Spinal cord (tissue), 9 donors: ENCODE measurements at regions not wholly inside any gene's neighbourhood (a gene's known extent, or its start where the extent isn't known, plus 50 kb on each side); places are given as distances from the start of the nearest gene placed in this dataset.

Source experiments
- DNase-seq, 6 donors: peaks; one replicate each; pipeline versions ENCODE4 v3.0.0 to v3.0.0-alpha.2; 2013 to 2015; ENCODE audit warnings: low spot score in 6 of 6, low read depth in 4 of 6
- H3K27ac ChIP-seq: one replicate; pipeline ENCODE4 v1.5.1; 2013; ENCODE audit warnings: low read depth, low read length, control low read depth
- H3K27me3 ChIP-seq: one replicate; pipeline ENCODE4 v1.6.1; 2013; ENCODE audit warnings: low read length; ENCODE audit not compliant: control insufficient read depth, insufficient read depth
- H3K36me3 ChIP-seq: one replicate; pipeline ENCODE4 v1.6.1; 2013; ENCODE audit warnings: low read length; ENCODE audit not compliant: control insufficient read depth, insufficient read depth
- H3K4me1 ChIP-seq: one replicate; pipeline ENCODE4 v1.6.1; 2013; ENCODE audit warnings: low read length; ENCODE audit not compliant: control insufficient read depth, insufficient read depth
- H3K4me3 ChIP-seq: one replicate; pipeline ENCODE4 v1.5.1; 2013; ENCODE audit warnings: low read depth, low read length, control low read depth
- H3K9me3 ChIP-seq: one replicate; pipeline ENCODE4 v1.6.1; 2013; ENCODE audit warnings: low read length; ENCODE audit not compliant: control insufficient read depth, insufficient read depth
- WGBS: methylation state at CpG from one replicate; pipeline ENCODE4 v1.1.5; 2013; ENCODE audit warnings: missing lambda C conversion rate; ENCODE audit not compliant: insufficient coverage; 5-methylcytosine and 5-hydroxymethylcytosine counted together
- donor health status: healthy.

GRCh38 chr1:37298769-37299168 is 175.6 kb upstream of the ZC3H12A start:
- Histone ChIP-seq H3K4me1 (peaks cover 21% of the 10 kb centered on the region), H3K36me3 (no peaks in the 10 kb centered on the region), H3K4me3 (no peak overlapping the region), H3K9me3 (no peaks in the 10 kb centered on the region), H3K27ac (no peak overlapping the region), H3K27me3 (peaks cover 9% of the 10 kb centered on the region)
- 81% methylated on average over 6 of the region's 6 CpGs for whole genome bisulfite sequencing
- DNase-seq: no peak

DNA sequence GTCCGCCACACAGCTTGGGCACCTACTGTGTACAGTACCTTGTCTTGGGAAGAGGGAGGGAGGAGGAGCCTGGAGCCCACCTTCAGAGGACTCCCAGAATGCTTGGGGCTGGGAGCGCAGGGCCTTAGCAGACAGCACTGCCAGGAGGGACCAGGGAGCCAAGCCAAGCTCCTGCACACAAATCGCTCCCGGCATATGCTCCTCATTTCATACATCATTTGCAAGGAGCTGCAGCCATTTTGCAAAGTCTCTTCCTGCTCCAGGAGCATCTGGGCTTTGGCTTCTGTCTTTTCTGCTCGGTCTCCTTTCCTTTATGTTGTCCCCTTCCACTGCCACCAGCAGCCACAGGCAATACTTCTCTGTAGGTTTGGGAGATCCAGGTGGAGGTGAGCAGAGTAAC is 175.2 kb upstream of the ZC3H12A start:
- Histone ChIP-seq H3K9me3 (no peaks in the 10 kb centered on the region), H3K36me3 (no peaks in the 10 kb centered on the region), H3K27ac (no peak overlapping the region), H3K4me1 (peaks cover 20% of the 10 kb centered on the region), H3K27me3 (peaks cover 9% of the 10 kb centered on the region), H3K4me3 (no peak overlapping the region)
- WGBS: 89% methylated on average over 3 of the region's 5 CpGs
- peak in 2 of 6 donors; percentile 62 to 85 for DNase-seq

DNA sequence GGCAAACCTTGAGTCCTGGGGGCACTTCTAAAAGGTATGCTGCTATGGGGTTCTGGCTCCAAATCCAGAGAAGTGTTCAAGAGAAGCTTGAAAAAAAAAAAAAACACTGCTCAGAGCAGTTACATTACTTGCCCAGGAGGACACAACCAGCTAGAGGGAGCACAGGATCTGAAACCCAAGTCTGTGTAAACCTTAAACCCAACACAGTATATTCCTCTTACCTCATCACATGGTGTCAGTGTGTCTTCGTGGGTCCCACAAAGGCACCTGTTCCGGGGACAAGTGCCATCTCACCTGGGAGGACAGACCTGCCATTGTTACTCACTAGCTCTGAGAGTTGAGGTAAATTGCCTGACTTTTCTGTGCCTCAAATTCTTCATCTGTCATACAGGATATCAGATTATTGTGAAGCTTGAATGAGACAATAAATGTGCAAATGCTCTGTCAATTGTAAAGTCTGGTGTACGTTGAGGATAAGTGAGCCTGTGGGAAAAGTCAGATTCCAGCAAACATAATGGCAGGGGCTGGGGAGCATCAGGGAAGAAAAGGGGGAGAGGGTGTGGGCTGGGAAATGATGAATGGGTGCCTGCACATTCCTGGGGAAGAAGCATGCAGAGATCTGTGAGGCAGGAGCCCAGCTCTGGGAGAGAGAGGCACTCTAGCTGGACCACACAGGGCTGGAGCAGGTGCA is 170.4 kb upstream of the ZC3H12A start:
- DNase-seq: no peak
- peaks cover 11% of the 10 kb centered on the region for H3K27me3 ChIP-seq
- no peak overlapping the region for H3K27ac ChIP-seq
- H3K9me3 ChIP-seq: no peaks in the 10 kb centered on the region
- H3K4me1 ChIP-seq: peaks cover 47% of the 10 kb centered on the region
- WGBS: 43% methylated on average over 1 of the region's 3 CpGs
- H3K4me3 ChIP-seq: no peak overlapping the region
- H3K36me3 ChIP-seq: no peaks in the 10 kb centered on the region

- H3K27ac ChIP-seq: no peak overlapping the region
- 100% methylated on average over 1 of the region's 1 CpG for WGBS
- no peaks in the 10 kb centered on the region for H3K9me3 ChIP-seq
- peaks cover 41% of the 10 kb centered on the region for H3K4me1 ChIP-seq
- peaks cover 9% of the 10 kb centered on the region for H3K27me3 ChIP-seq
- DNase-seq: no peak
- no peaks in the 10 kb centered on the region for H3K36me3 ChIP-seq
- no peak overlapping the region for H3K4me3 ChIP-seq
Observed at GRCh38 chr1:37305108-37305507, 169.3 kb upstream of the ZC3H12A start.

DNA sequence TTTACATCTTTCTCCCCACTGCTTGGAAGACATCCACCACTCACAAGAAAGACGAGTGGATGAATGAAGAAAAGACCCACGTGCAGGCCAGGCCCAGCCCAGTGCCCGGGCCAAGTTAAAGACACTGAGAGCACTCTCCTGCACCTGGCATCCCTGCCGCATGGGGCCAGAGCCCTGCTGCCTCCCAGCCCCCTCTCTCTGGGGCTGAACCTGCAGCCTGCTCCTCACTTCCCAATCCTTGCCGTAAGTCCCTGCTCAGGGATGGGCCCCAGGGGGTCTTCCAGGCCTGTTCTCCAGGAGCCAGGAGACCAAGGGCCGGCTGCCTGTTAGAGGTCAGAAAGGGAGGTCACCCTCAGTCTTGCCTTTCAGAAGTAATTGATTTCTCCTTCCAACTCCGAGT is 168.5 kb upstream of the ZC3H12A start:
- H3K4me1 ChIP-seq: peaks cover 37% of the 10 kb centered on the region

DNA sequence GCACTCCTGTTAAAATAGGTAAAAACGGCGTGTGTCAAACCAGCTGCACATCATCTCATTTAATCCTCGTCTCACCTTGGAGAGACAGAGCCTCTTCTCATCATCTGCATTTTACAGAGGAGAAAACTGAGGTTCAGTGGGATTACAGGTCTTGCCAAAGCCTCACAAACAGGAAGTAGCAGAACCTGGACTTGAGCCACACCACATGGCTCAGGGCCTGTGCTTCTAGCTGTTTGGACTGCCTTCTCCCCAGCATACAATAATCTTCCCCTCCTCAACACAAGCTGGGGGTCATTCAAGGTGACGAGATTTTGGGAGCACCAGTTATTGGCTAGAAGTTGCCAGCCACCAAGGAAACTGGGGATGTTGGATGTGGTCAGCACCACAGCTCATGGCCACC is 167.9 kb upstream of the ZC3H12A start:
- DNase-seq: peak in 1 of 6 donors; percentile 73
- WGBS: no CpG with 5 or more reads among the region's 4 CpGs

More for the DNA sequence above, 168.5 kb upstream of the ZC3H12A start:
- Histone ChIP-seq H3K4me3 (no peak overlapping the region), H3K36me3 (no peaks in the 10 kb centered on the region), H3K27ac (no peak overlapping the region), H3K9me3 (no peaks in the 10 kb centered on the region), H3K27me3 (peaks cover 6% of the 10 kb centered on the region)
- 51% methylated on average over 3 of the region's 7 CpGs for WGBS
- DNase-seq: peak in 1 of 6 donors; percentile 63

GRCh38 chr1:37306871-37307270 is 167.5 kb upstream of the ZC3H12A start:
- no peak overlapping the region for H3K4me3 ChIP-seq
- DNase-seq: no peak
- no peaks in the 10 kb centered on the region for H3K36me3 ChIP-seq
- H3K4me1 ChIP-seq: peaks cover 37% of the 10 kb centered on the region
- H3K27me3 ChIP-seq: peaks cover 4% of the 10 kb centered on the region
- H3K27ac ChIP-seq: no peak overlapping the region
- H3K9me3 ChIP-seq: no peaks in the 10 kb centered on the region
- WGBS: 93% methylated on average over 10 of the region's 11 CpGs

More for the DNA sequence above, 167.9 kb upstream of the ZC3H12A start:
- no peak overlapping the region for H3K4me3 ChIP-seq
- peaks cover 37% of the 10 kb centered on the region for H3K4me1 ChIP-seq
- peaks cover 4% of the 10 kb centered on the region for H3K27me3 ChIP-seq
- no peak overlapping the region for H3K27ac ChIP-seq
- no peaks in the 10 kb centered on the region for H3K9me3 ChIP-seq
- H3K36me3 ChIP-seq: no peaks in the 10 kb centered on the region

GRCh38 chr1:37308031-37308960 is 166.1 kb upstream of the ZC3H12A start:
- Histone ChIP-seq H3K4me3 (no peak overlapping the region), H3K9me3 (no peaks in the 10 kb centered on the region), H3K27ac (no peak overlapping the region), H3K27me3 (peaks cover 4% of the 10 kb centered on the region), H3K4me1 (peaks cover 38% of the 10 kb centered on the region), H3K36me3 (no peaks in the 10 kb centered on the region)
- DNase-seq: peak in 2 of 6 donors; percentile 69 to 72
- 26% methylated on average over 17 of the region's 25 CpGs for WGBS

- Histone ChIP-seq H3K9me3 (no peaks in the 10 kb centered on the region), H3K27ac (no peak overlapping the region), H3K36me3 (no peaks in the 10 kb centered on the region), H3K4me3 (no peak overlapping the region), H3K4me1 (peaks cover 40% of the 10 kb centered on the region), H3K27me3 (peaks cover 4% of the 10 kb centered on the region)
- 78% methylated on average over 1 of the region's 3 CpGs for WGBS
- no peak for DNase-seq
Observed at GRCh38 chr1:37309574-37309973, 164.8 kb upstream of the ZC3H12A start.
